Neutrophil (primary cell): ENCODE measurements at regions not wholly inside any gene's neighbourhood (a gene's known extent, or its start where the extent isn't known, plus 50 kb on each side); places are given as distances from the start of the nearest gene placed in this dataset.

Experiments
- H3K27ac ChIP-seq: fragments of 200-600 bp; sonication (generic); 2 replicates; pipeline ENCODE4 v1.5.1; 2016; ENCODE audit warnings: mild to moderate bottlenecking, moderate library complexity
- H3K27me3 ChIP-seq: fragments of 200-600 bp; sonication (generic); 2 replicates; pipeline ENCODE4 v1.6.0; 2016; ENCODE audit warnings: mild to moderate bottlenecking
- H3K36me3 ChIP-seq: fragments of 200-600 bp; sonication (generic); 2 replicates; pipeline ENCODE4 v1.5.1; 2017
- H3K4me1 ChIP-seq, 2 experiments: fragments of 200-600 bp in 1 of 2; sonication (generic) in 1 of 2; 1 replicate in 1 of 2; 2 replicates in 1 of 2; pipeline versions ENCODE4 v1.5.1 to v1.6.1; 2013 to 2016; ENCODE audit warnings: low read depth in 1 of 2, low read length in 1 of 2, mild to moderate bottlenecking in 1 of 2, moderate library complexity in 1 of 2; ENCODE audit not compliant: control insufficient read depth in 1 of 2, insufficient read depth in 1 of 2
- H3K4me3 ChIP-seq, 2 experiments: fragments of 200-600 bp in 1 of 2; sonication (generic) in 1 of 2; 1 replicate in 1 of 2; 2 replicates in 1 of 2; pipeline ENCODE4 v1.5.1; 2013 to 2016; ENCODE audit warnings: low read depth in 1 of 2, low read length in 1 of 2, mild to moderate bottlenecking in 1 of 2, moderate library complexity in 1 of 2
- H3K9me3 ChIP-seq: fragments of 200-600 bp; sonication (generic); 2 replicates; pipeline ENCODE4 v1.5.1; 2016
- TF ChIP-seq, protein P1 (sequence below): fragments of 200-600 bp; sonication (generic); IDR thresholded peaks from 2 replicates; pipeline ENCODE4 v1.5.1; 2016; ENCODE audit warnings: antibody characterized with exemption

DNA sequence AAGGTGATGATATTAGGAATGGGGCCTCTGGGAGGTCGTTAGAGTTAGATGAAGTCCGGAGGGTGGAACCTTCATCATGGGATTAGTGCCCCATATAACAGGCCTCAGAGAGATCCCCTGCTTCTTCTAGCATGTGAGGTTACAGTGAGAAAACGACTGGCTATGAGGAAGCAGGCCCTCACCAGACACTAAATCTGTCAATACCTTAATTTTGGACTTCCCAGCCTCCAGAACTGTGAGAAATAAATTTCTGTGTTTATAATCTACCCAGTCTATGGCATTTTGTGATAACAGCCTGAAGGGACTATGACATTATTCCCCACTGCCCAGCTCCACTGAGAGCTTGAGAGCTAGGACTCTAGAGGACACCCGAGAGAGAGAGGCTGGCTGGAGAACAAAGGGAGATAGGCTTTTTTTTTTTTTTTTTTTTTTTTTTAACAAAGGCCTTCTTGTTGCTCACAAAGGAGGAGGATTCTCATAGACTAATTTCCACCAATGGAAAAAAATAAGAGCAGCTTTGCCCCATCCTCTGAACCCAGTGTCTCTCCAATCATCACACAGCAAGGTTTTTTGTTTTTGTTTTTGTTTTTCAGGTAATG is 87.8 kb upstream of the EEA1 start:
- no peaks in the 10 kb centered on the region for H3K27me3 ChIP-seq
- H3K27ac ChIP-seq, result no peak overlapping the region
- H3K4me1 ChIP-seq, result no peaks in the 10 kb centered on the region
- TF ChIP-seq, protein P1, sequence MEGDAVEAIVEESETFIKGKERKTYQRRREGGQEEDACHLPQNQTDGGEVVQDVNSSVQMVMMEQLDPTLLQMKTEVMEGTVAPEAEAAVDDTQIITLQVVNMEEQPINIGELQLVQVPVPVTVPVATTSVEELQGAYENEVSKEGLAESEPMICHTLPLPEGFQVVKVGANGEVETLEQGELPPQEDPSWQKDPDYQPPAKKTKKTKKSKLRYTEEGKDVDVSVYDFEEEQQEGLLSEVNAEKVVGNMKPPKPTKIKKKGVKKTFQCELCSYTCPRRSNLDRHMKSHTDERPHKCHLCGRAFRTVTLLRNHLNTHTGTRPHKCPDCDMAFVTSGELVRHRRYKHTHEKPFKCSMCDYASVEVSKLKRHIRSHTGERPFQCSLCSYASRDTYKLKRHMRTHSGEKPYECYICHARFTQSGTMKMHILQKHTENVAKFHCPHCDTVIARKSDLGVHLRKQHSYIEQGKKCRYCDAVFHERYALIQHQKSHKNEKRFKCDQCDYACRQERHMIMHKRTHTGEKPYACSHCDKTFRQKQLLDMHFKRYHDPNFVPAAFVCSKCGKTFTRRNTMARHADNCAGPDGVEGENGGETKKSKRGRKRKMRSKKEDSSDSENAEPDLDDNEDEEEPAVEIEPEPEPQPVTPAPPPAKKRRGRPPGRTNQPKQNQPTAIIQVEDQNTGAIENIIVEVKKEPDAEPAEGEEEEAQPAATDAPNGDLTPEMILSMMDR, result no peak
- H3K36me3 ChIP-seq, result no peaks in the 10 kb centered on the region
- no peak overlapping the region for H3K4me3 ChIP-seq
- H3K9me3 ChIP-seq, result no peaks in the 10 kb centered on the region

DNA sequence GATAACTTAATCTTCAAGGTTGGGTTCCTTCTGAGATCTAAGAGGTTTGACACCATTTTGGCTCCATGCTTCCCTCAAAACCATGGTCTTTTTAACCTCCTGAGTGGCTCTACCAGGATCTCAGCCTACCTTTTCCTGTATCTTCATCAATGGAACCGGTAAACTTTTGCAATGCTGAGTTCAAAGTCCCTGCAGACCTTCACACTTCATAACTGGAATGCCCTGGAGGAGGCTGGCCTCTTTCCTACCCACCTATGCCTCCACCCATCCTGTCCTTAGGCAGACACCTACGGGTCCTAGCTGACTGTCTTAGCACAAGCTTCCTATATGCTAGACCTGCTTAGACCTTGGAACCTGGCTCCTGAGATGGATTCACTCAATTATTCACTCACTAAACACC is 89.5 kb upstream of the EEA1 start:
- no peaks in the 10 kb centered on the region for H3K4me1 ChIP-seq
- TF ChIP-seq, protein P1, result no peak
- no peaks in the 10 kb centered on the region for H3K36me3 ChIP-seq
- no peak overlapping the region for H3K27ac ChIP-seq
- H3K27me3 ChIP-seq, result no peaks in the 10 kb centered on the region
- no peaks in the 10 kb centered on the region for H3K9me3 ChIP-seq
- no peak overlapping the region for H3K4me3 ChIP-seq

DNA sequence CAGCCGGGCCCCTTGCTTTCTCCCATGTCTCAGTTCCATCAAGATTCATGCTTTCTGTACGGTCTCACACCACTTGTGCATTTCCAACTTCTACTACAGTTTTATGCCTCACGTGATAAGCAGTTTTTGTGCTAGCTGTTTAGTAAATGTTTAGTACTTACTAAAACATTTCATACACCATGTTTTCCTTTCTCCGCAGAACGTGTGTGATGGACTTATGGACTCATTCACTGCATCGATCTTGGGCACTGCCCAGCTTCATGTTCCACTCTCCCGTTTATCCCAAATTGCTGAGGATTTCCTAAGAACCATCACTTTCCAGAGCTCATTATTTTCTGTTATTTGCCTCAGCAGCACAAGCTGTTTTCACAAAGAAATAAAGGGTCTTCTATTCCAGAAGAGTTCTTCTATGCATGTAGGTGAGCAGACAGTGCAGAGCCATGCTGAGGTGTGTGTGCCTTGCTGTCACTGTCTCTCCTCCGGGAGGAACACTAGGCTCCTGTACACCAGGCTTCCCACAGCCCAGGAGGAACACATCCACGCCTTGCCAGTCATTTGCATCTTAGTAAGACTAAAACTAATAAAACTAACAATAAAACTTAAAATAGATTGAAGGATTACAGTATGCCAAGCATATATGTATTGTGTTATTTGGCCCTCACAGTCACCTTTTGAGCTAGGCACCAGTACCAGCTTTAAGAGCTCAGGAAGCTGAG is 90.3 kb upstream of the EEA1 start:
- H3K27me3 ChIP-seq, result no peaks in the 10 kb centered on the region
- no peaks in the 10 kb centered on the region for H3K4me1 ChIP-seq
- TF ChIP-seq, protein P1, result no peak
- no peak overlapping the region for H3K27ac ChIP-seq
- no peaks in the 10 kb centered on the region for H3K9me3 ChIP-seq
- H3K36me3 ChIP-seq, result no peaks in the 10 kb centered on the region
- no peak overlapping the region for H3K4me3 ChIP-seq

DNA sequence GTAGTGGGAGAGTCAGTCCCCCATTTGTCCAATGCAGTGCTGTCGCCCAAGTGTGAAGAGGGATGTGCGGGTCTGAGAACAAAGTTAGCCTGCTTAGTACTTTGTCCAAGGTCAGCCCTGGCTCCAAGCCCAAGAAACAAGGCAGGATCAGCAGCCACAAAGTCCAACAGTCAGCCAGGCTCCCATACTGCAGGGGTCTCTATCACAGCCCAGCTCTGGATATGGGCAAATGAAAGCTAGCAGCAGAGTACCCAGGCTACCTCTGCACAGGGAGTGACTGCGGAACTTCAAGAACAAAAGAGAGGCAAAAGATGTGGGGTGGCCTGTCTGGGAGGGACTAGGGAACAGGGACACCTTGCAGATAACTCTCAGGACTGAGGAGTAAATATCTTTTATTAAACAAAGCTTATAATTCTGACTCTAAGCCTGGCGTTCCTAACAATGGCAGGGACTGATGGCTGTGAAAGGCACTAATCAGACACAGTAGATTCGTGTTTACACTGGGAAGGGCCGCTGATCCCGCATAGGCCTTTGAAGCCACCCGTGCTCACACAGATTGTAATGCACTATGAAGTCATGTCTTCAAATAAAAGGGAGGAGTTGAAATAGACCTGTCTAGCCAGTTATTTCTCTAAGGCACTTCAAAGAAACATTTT is 91.0 kb upstream of the EEA1 start:
- Histone ChIP-seq H3K36me3 (no peaks in the 10 kb centered on the region), H3K4me3 (no peak overlapping the region), H3K27me3 (no peaks in the 10 kb centered on the region), H3K4me1 (peaks cover 0 to 2% of the 10 kb centered on the region in 2 experiments), H3K27ac (no peak overlapping the region), H3K9me3 (no peaks in the 10 kb centered on the region)
- TF ChIP-seq, protein P1, result no peak

DNA sequence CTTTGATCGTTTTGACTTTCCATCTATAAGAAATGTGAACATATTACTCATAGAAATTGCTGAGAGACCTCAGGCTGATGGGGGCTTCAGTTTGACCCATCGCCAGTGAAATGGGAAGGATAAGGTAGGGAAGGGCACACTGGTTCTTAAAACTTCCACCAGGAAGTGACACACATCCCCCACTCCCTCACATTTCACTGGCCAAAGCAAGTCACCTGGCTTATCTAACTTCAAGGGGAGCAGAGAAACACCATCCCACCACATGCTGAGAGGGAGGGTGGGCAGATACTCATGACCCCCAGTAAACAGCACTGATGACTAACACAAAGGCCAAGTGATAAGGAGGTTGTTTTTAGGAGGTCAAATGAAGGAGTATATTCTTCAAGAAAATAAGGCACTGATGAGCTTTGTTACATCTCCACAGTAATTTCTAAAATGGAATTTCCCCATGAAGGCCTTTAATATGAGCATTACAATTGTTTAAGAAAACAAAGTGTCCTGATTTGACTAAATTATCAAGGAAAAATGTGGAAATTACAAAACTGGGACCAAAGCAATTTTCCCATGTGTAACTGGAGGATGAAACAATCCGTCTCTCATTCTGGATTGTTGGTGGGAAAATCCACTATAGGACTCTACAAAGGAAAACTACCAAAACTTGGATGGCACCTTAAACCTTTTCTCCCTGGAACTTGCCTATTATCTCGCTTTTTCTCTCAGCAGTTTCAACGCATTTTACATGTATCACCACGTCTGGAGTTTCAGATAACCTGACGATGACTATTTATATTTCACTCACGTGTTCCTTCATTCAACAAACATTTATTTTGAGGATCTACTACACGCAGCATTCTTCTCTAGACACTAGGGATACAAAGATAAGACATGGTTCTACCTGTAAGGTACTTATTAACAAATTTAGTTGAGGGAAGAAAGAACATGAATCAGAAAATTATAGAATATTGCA is 91.8 kb upstream of the EEA1 start:
- H3K36me3 ChIP-seq, result no peaks in the 10 kb centered on the region
- H3K27ac ChIP-seq, result no peak overlapping the region
- no peak overlapping the region for H3K4me3 ChIP-seq
- no peaks in the 10 kb centered on the region for H3K27me3 ChIP-seq
- H3K4me1 ChIP-seq, result peaks cover 7 to 9% of the 10 kb centered on the region in 2 experiments
- no peaks in the 10 kb centered on the region for H3K9me3 ChIP-seq
- TF ChIP-seq, protein P1, result no peak
